Esophagus squamous epithelium (tissue), 4 donors: ENCODE measurements at regions not wholly inside any gene's neighbourhood (a gene's known extent, or its start where the extent isn't known, plus 50 kb on each side); places are given as distances from the start of the nearest gene placed in this dataset.

Source experiments
- POLR2A ChIP-seq, 4 donors: fragments of 450-650 bp; IDR thresholded peaks; one replicate each; pipeline ENCODE4 v1.6.1; 2017; ENCODE audit warnings: antibody characterized with exemption in 4 of 4, mild to moderate bottlenecking in 4 of 4, moderate library complexity in 3 of 4
- TF ChIP-seq, protein P1 (sequence below), 6 experiments: fragments of 450-650 bp in 4 of 6; fragments of 200-600 bp in 2 of 6; sonication (generic) in 2 of 6; IDR thresholded peaks; one replicate each; pipeline ENCODE4 v1.5.1; 2016 to 2019; ENCODE audit warnings: antibody characterized with exemption in 6 of 6, mild to moderate bottlenecking in 4 of 6, moderate library complexity in 4 of 6

DNA sequence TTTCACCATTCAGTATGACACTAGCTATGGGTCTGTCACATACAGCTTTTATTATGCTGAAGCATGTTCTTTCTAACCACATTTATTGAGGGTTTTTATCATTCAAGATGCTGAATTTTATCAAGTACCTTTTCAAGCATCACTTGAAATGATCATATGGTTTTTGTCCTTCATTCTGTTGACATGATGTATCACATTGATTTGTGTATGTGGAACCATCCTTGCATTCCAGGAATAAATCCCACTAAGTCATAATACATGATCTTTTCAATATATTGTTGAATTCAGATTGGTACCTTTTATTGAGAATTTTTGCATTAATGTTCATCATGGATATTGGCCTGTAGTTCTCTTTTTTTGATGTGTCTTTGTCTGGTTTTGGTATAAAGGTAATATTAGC lies 317.4 kb downstream of the NNT start:
- TF ChIP-seq, protein P1, sequence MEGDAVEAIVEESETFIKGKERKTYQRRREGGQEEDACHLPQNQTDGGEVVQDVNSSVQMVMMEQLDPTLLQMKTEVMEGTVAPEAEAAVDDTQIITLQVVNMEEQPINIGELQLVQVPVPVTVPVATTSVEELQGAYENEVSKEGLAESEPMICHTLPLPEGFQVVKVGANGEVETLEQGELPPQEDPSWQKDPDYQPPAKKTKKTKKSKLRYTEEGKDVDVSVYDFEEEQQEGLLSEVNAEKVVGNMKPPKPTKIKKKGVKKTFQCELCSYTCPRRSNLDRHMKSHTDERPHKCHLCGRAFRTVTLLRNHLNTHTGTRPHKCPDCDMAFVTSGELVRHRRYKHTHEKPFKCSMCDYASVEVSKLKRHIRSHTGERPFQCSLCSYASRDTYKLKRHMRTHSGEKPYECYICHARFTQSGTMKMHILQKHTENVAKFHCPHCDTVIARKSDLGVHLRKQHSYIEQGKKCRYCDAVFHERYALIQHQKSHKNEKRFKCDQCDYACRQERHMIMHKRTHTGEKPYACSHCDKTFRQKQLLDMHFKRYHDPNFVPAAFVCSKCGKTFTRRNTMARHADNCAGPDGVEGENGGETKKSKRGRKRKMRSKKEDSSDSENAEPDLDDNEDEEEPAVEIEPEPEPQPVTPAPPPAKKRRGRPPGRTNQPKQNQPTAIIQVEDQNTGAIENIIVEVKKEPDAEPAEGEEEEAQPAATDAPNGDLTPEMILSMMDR (IDR thresholded peaks at IDR 0.05), result no peak
- TF ChIP-seq POLR2A (IDR thresholded peaks at IDR 0.05), result no peak
